WTC11 (cell line): ENCODE measurements at regions not wholly inside any gene's neighbourhood (a gene's known extent, or its start where the extent isn't known, plus 50 kb on each side); places are given as distances from the start of the nearest gene placed in this dataset.

Source experiments
- ATAC-seq: fragments of 200-7000 bp; cut with Tn5 transposase; 2 replicates; pipeline ENCODE4 v1.10.0; 2021; ENCODE audit warnings: mild to moderate bottlenecking, moderate library complexity
- CTCF ChIA-PET: fragments of 300-600 bp; sonication (Branson Sonifier 250); formaldehyde crosslinking; loops from one replicate; lab custom pipeline; 2021; ENCODE audit warnings: antibody characterized with exemption; lab: Charles Lee
- POLR2A ChIA-PET: fragments of 350-600 bp; sonication (Branson Sonifier 250); formaldehyde crosslinking; loops from one replicate; lab custom pipeline; 2021; ENCODE audit warnings: antibody characterized with exemption; lab: Charles Lee
- DNase-seq: peaks from one replicate; pipeline ENCODE4 v3.0.0; 2021; ENCODE audit warnings: low spot score
- H3K27ac Mint-ChIP-seq: 2 replicates; pipeline ENCODE4 v1.8.0; 2021; ENCODE audit warnings: mixed read lengths
- H3K27me3 Mint-ChIP-seq: 2 replicates; pipeline ENCODE4 v1.8.0; 2021; ENCODE audit warnings: low read depth, mild to moderate bottlenecking, moderate library complexity, mixed read lengths
- H3K36me3 Mint-ChIP-seq: 2 replicates; pipeline ENCODE4 v1.8.0; 2021; ENCODE audit warnings: mixed read lengths
- H3K4me1 Mint-ChIP-seq: 2 replicates; pipeline ENCODE4 v1.8.0; 2022; ENCODE audit warnings: mixed read lengths
- H3K4me3 Mint-ChIP-seq: 2 replicates; pipeline ENCODE4 v1.8.0; 2021; ENCODE audit warnings: mild to moderate bottlenecking, moderate library complexity, mixed read lengths
- H3K9me3 Mint-ChIP-seq: 2 replicates; pipeline ENCODE4 v1.8.0; 2021; ENCODE audit warnings: mixed read lengths
- ATF2 ChIP-seq: sonication (generic); formaldehyde crosslinking; IDR thresholded peaks from 2 replicates; pipeline ENCODE4 v1.8.1; 2022; ENCODE audit warnings: low read depth, missing genetic modification reagents, borderline replicate concordance
- CREM ChIP-seq: sonication (generic); formaldehyde crosslinking; IDR thresholded peaks from 2 replicates; pipeline ENCODE4 v1.8.1; 2022; ENCODE audit warnings: mild to moderate bottlenecking, missing genetic modification reagents, moderate library complexity
- ERG ChIP-seq: fragments of 250-450 bp; sonication (Bioruptor Pico); IDR thresholded peaks from 2 replicates; pipeline ENCODE4 v1.8.0; 2021; ENCODE audit warnings: mild to moderate bottlenecking
- FOXK1 ChIP-seq: sonication (generic); formaldehyde crosslinking; IDR thresholded peaks from 2 replicates; pipeline ENCODE4 v1.8.0; 2022; ENCODE audit warnings: mild to moderate bottlenecking, moderate library complexity, missing genetic modification reagents
- GRHL2 ChIP-seq: fragments of 250-450 bp; sonication (Bioruptor Pico); IDR thresholded peaks from 2 replicates; pipeline ENCODE4 v1.8.0; 2022; ENCODE audit warnings: mild to moderate bottlenecking, moderate library complexity; ENCODE audit not compliant: insufficient replicate concordance, severe bottlenecking
- IRF2 ChIP-seq: sonication (generic); formaldehyde crosslinking; IDR thresholded peaks from 2 replicates; pipeline ENCODE4 v1.8.0; 2022; ENCODE audit warnings: low read depth, missing genetic modification reagents, borderline replicate concordance
- MXD4 ChIP-seq: fragments of 250-450 bp; sonication (Bioruptor Pico); IDR thresholded peaks from 2 replicates; pipeline ENCODE4 v1.8.0; 2021; ENCODE audit warnings: mild to moderate bottlenecking, moderate library complexity, borderline replicate concordance
- NFYB ChIP-seq: sonication (generic); formaldehyde crosslinking; conservative IDR thresholded peaks from 2 replicates; pipeline ENCODE4 v1.8.0; 2022; ENCODE audit warnings: low read depth, missing genetic modification reagents
- OVOL2 ChIP-seq: fragments of 250-450 bp; sonication (Bioruptor Pico); IDR thresholded peaks from 2 replicates; pipeline ENCODE4 v1.9.0; 2021; ENCODE audit warnings: mild to moderate bottlenecking, borderline replicate concordance
- PRRX2 ChIP-seq: fragments of 250-450 bp; sonication (Bioruptor Pico); IDR thresholded peaks from 2 replicates; pipeline ENCODE4 v1.8.0; 2021; ENCODE audit warnings: mild to moderate bottlenecking
- RORB ChIP-seq: fragments of 250-450 bp; sonication (Bioruptor Pico); IDR thresholded peaks from 2 replicates; pipeline ENCODE4 v1.9.0; 2021; ENCODE audit warnings: mild to moderate bottlenecking
- SMAD3 ChIP-seq: sonication (generic); formaldehyde crosslinking; IDR thresholded peaks from 2 replicates; pipeline ENCODE4 v1.8.0; 2022; ENCODE audit warnings: missing genetic modification reagents, mild to moderate bottlenecking, borderline replicate concordance
- STAT6 ChIP-seq: sonication (generic); formaldehyde crosslinking; conservative IDR thresholded peaks from 2 replicates; pipeline ENCODE4 v1.8.1; 2023; ENCODE audit warnings: mild to moderate bottlenecking, low read depth, missing genetic modification reagents, moderate library complexity
- TEAD1 ChIP-seq: sonication (generic); formaldehyde crosslinking; IDR thresholded peaks from 2 replicates; pipeline ENCODE4 v1.8.0; 2022; ENCODE audit warnings: mild to moderate bottlenecking, missing genetic modification reagents
- TEAD4 ChIP-seq: sonication (generic); formaldehyde crosslinking; IDR thresholded peaks from 2 replicates; pipeline ENCODE4 v1.8.0; 2022; ENCODE audit warnings: mild to moderate bottlenecking, missing genetic modification reagents
- ZBTB21 ChIP-seq: sonication (generic); formaldehyde crosslinking; IDR thresholded peaks from 2 replicates; pipeline ENCODE4 v1.8.1; 2023; ENCODE audit warnings: mild to moderate bottlenecking, missing genetic modification reagents, borderline replicate concordance
- ZNF396 ChIP-seq: fragments of 250-450 bp; sonication (Bioruptor Pico); IDR thresholded peaks from 2 replicates; pipeline ENCODE4 v1.8.0; 2021; ENCODE audit warnings: mild to moderate bottlenecking, moderate library complexity, borderline replicate concordance
- TF ChIP-seq, protein P1 (sequence below): sonication (generic); formaldehyde crosslinking; IDR thresholded peaks from 2 replicates; pipeline ENCODE4 v1.8.0; 2023; ENCODE audit warnings: missing genetic modification reagents

GRCh38 chr3:104791331-104791730 is 575.4 kb upstream of the ALCAM start:
- Mint-ChIP-seq H3K4me3 (no peak overlapping the region), H3K27ac (no peak overlapping the region), H3K4me1 (no peaks in the 10 kb centered on the region), H3K27me3 (no peaks in the 10 kb centered on the region), H3K36me3 (no peaks in the 10 kb centered on the region), H3K9me3 (no peaks in the 10 kb centered on the region)
- DNase-seq (no peak), ATAC-seq (no peak)
- ChIA-PET POLR2A (no interaction called here), CTCF (no interaction called here)
- TF ChIP-seq SMAD3 (CRISPR knock-in tag): no peak
- TF ChIP-seq, protein P1, sequence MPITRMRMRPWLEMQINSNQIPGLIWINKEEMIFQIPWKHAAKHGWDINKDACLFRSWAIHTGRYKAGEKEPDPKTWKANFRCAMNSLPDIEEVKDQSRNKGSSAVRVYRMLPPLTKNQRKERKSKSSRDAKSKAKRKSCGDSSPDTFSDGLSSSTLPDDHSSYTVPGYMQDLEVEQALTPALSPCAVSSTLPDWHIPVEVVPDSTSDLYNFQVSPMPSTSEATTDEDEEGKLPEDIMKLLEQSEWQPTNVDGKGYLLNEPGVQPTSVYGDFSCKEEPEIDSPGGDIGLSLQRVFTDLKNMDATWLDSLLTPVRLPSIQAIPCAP (CRISPR knock-in tag): no peak

DNA sequence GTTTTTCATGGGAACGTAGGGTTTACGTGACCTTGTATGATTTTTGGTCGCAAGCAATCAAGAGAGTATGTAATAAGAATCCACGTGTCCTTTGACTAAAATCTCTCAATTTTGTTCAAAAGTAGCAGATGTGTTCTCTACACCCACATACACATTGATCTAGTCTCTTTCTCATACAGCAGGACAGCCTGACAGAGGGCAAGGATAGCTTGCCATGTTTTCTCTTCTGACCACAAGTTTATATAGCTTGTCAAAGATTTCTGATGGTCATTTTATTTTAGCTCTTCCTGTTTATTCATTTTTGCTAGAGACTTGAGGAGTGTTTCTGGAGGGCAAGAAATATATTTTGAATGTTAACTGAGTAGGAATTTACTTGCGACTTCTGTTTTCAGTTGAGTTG is 570.2 kb upstream of the ALCAM start:
- Mint-ChIP-seq H3K4me3 (no peak overlapping the region), H3K27me3 (no peaks in the 10 kb centered on the region), H3K4me1 (no peaks in the 10 kb centered on the region), H3K27ac (no peak overlapping the region), H3K36me3 (no peaks in the 10 kb centered on the region), H3K9me3 (no peaks in the 10 kb centered on the region)
- CTCF ChIA-PET: no interaction called here
- POLR2A ChIA-PET: no interaction called here
- TF ChIP-seq NFYB (CRISPR knock-in tag): no peak
- no peak for TF ChIP-seq RORB
- TF ChIP-seq ATF2 (CRISPR knock-in tag): no peak
- no peak for ATAC-seq
- DNase-seq: no peak

DNA sequence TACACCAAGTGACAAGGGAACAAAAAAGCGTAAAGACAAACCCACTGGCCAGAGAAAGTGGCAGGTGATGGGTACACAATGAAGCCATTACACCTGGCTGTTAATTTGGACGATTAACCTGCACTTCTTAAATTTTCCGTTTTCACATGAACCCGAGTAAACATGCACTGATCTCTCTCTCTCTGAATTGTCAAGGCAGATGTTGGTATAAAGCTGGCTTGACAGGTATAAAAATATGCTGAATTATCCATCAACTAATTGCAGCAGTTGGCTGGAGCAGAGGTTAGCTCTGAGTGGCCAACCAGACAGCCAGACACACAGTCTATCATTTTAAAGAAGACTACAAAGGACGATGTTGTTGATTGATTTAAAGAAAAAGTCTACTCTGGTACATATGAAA is 561.7 kb upstream of the ALCAM start:
- ATAC-seq (no peak), DNase-seq (no peak)
- ChIA-PET CTCF (no interaction called here), POLR2A (no interaction called here)
- H3K4me1 Mint-ChIP-seq: peaks cover 2% of the 10 kb centered on the region; the same call in 1 of the 2 replicates
- no peaks in the 10 kb centered on the region for H3K36me3 Mint-ChIP-seq
- TF ChIP-seq OVOL2 (CRISPR knock-in tag) (no peak), TEAD1 (no peak), PRRX2 (CRISPR knock-in tag) (no peak), GRHL2 (CRISPR knock-in tag) (no peak), STAT6 (CRISPR knock-in tag) (no peak), ERG (CRISPR knock-in tag) (no peak), TEAD4 (CRISPR knock-in tag) (no peak), IRF2 (CRISPR knock-in tag) (no peak), FOXK1 (no peak), MXD4 (CRISPR knock-in tag) (no peak), ZBTB21 (CRISPR knock-in tag) (no peak), CREM (no peak), ZNF396 (CRISPR knock-in tag) (no peak)
- no peak overlapping the region for H3K27ac Mint-ChIP-seq
- H3K4me3 Mint-ChIP-seq: no peak overlapping the region
- no peaks in the 10 kb centered on the region for H3K9me3 Mint-ChIP-seq
- no peaks in the 10 kb centered on the region for H3K27me3 Mint-ChIP-seq
